ENCODE measurements at regions not wholly inside any gene's neighbourhood (a gene's known extent, or its start where the extent isn't known, plus 50 kb on each side); places are given as distances from the start of the nearest gene placed in this dataset.

DNA sequence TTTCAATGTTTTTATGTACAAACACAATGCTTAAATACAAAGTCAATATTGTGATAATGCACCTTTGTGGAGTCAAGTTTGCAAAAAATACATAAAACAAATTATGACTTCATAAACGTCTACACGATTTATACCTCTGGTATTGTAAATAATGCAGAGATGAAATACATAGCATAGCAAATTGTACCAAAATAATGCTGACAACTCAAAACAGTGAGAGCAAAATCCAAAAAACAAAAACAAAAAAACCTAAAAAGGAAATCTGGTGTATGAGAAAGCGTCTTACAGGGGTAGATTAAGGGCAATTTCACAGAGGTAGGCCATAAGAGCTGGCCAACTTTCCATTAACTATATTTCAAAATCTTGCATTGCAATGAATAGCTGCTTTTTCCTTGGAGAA lies 161.5 kb upstream of the LRRC7 start:
- FAIRE-seq = no peak

DNA sequence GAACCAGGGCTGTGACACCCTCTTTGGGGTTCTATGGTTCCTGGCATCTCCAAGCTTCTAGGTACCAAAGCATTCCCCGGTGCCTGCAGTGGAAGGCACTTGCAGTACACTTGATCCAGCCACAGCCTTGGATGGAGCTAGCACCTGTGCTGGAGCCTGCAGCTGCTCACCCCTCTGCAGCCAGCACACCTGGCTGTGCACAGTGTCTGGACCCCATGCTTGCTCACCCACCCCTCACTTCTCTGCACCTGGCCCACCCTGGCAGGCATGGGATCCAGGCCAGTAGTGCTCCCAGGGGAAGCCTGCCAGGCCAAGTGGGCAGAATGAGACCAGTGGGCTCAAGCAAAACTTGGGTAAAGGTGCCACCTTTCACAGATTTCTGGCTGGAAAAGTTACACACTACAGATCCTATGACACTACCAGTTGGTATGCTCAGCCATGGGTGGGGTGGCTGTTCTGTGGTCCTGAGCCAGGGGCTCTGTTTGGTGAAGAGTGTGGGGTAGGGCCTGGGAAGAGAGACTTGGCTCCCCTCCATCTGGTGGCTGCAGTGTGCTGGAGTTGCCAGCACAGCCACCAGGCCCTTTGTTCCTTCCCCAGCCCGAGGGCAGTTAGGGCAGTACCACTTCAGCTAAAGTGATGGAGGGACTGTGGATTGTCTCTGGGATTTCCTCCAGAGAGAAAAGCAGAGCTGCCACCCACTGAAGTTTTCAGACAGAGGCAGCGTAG lies 157.8 kb upstream of the LRRC7 start:
- TF ChIP-seq, protein P1, sequence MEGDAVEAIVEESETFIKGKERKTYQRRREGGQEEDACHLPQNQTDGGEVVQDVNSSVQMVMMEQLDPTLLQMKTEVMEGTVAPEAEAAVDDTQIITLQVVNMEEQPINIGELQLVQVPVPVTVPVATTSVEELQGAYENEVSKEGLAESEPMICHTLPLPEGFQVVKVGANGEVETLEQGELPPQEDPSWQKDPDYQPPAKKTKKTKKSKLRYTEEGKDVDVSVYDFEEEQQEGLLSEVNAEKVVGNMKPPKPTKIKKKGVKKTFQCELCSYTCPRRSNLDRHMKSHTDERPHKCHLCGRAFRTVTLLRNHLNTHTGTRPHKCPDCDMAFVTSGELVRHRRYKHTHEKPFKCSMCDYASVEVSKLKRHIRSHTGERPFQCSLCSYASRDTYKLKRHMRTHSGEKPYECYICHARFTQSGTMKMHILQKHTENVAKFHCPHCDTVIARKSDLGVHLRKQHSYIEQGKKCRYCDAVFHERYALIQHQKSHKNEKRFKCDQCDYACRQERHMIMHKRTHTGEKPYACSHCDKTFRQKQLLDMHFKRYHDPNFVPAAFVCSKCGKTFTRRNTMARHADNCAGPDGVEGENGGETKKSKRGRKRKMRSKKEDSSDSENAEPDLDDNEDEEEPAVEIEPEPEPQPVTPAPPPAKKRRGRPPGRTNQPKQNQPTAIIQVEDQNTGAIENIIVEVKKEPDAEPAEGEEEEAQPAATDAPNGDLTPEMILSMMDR (IDR thresholded peaks at IDR 0.05; ENCODE audit: insufficient read depth, missing control alignments) = no peak
- FAIRE-seq = no peak

More for the DNA sequence above, 161.5 kb upstream of the LRRC7 start:
- TF ChIP-seq, protein P1 (IDR thresholded peaks at IDR 0.05; ENCODE audit: insufficient read depth, missing control alignments) = no peak
- no peak for DNase-seq (ENCODE audit: insufficient read length, low spot score)

DNA sequence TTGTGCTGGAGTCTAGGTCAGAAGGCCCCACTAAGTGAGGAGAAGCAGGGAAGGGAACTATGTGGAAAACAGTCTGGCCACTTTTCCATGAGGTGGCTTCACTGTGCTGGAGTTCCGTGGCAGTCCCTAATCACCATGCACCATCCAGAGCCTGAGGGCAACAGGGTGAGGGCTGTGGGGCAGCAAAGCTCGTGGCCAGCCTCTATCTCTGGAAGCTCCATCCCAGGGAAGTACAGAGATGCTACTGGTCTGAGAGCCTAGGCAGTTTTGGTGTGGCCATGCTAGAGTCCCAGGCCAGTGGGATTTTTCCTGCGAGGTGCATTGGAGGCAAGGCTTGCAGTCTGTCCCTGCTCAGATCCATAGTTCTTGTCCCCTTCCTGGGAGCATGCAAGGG lies 157.3 kb upstream of the LRRC7 start:
- TF ChIP-seq, protein P1 (IDR thresholded peaks at IDR 0.05; ENCODE audit: insufficient read depth, missing control alignments) = no peak
- no peak for FAIRE-seq
- DNase-seq (ENCODE audit: insufficient read length, low spot score) = no peak

More for the DNA sequence above, 157.8 kb upstream of the LRRC7 start:
- DNase-seq (ENCODE audit: insufficient read length, low spot score) = no peak

DNA sequence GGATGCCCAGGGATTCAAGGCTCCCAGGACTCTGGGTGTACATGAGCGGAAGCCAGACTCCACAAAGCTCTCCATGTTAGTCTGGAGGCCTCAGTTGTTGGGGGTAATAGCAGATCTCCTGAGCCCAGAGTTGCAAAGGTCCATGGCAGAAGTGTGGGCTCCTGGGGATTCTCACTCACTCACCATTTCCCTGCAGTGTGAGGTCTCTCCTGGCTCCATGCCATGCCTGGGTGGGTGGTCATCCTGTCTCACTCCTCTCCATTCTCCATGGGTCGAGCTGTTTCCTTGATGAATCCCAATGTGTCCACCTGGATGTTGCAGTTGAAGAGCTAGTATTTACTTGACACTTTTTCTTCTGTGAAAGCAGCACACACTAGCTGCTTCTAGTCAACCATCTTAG lies 156.8 kb upstream of the LRRC7 start:
- TF ChIP-seq, protein P1 (IDR thresholded peaks at IDR 0.05; ENCODE audit: insufficient read depth, missing control alignments) = no peak
- no peak for DNase-seq (ENCODE audit: insufficient read length, low spot score)
- no peak for FAIRE-seq

DNA sequence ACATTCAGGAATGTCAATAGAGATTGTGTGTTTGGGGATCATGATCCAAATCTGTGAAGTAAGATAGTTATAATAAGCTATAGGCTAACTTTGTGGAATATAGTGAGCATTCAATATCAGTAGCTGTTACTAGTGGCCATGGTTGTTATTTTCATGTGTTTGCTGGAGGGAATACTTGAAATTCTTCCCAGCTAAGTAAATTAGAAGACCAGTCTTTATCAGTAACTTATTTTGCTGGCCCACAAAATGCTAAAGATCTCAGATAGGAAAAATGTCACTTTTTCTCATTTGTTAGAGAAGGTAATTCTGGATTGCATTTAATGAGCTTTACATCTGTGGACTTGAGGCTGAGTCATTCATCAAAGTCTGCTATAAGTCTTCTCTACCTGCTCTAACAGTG lies 156.1 kb upstream of the LRRC7 start:
- FAIRE-seq = no peak
- DNase-seq (ENCODE audit: insufficient read length, low spot score) = no peak
- TF ChIP-seq, protein P1 (IDR thresholded peaks at IDR 0.05; ENCODE audit: insufficient read depth, missing control alignments) = no peak

DNA sequence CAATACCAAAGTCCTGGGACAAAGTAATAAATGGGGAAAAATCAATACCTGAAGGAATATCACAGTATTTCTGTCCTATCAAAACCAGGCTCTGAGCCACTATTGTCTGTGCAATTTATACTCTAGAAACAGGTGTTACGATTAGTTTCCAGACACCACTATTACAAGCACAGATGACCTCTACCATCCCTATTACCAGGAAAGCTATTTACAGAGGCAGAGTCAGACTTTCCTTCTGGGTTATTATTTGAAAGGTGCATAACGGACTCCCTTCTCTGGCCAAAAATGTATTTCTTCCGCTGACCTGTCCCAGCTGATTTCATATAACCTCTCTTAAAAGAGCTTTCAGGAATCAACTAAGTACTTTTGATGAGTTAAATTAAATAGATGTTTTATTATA lies 154.6 kb upstream of the LRRC7 start:
- FAIRE-seq (no peak), DNase-seq (ENCODE audit: insufficient read length, low spot score) (no peak)
- TF ChIP-seq, protein P1 (IDR thresholded peaks at IDR 0.05; ENCODE audit: insufficient read depth, missing control alignments) = no peak

DNA sequence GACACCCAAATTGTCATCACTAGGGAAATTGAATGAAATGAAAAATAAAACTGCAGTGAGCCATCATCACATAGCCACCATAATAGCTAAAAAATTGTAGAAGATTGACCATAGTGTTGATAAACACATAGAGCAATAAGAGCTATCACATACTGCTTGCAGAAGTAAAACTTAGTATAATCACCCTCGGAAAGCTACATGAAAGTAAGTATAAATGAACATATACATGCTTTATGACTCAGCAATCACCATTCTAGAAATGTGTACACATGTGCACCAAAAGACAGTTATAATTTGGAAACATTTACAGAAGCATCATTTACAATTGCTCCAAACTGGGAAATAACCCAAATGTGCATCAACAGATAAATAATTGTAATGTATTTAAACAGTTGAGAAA lies 153.1 kb upstream of the LRRC7 start:
- no peak for FAIRE-seq
- TF ChIP-seq, protein P1 (IDR thresholded peaks at IDR 0.05; ENCODE audit: insufficient read depth, missing control alignments) = no peak
- DNase-seq (ENCODE audit: insufficient read length, low spot score) = no peak

All from D721Med (cell line).